Muscle layer of colon (tissue), 2 donors: ENCODE measurements at regions not wholly inside any gene's neighbourhood (a gene's known extent, or its start where the extent isn't known, plus 50 kb on each side); places are given as distances from the start of the nearest gene placed in this dataset.
"Not testable (repeated sequence)": the region's sequence is repeated elsewhere in the genome, so short reads cannot be mapped to it uniquely, and the experiment has no call there.

Experiments used
- H3K27ac ChIP-seq: one replicate; pipeline ENCODE4 v1.7.0; 2013; ENCODE audit warnings: low read depth, mild to moderate bottlenecking, low read length, moderate library complexity
- H3K27me3 ChIP-seq, 2 donors: one replicate each; pipeline ENCODE4 v1.7.0; 2013; ENCODE audit warnings: low read length in 2 of 2, mild to moderate bottlenecking in 2 of 2; ENCODE audit not compliant: insufficient read depth in 2 of 2, control insufficient read depth in 1 of 2
- H3K36me3 ChIP-seq: one replicate; pipeline ENCODE4 v1.7.0; 2013; ENCODE audit warnings: mild to moderate bottlenecking, low read length; ENCODE audit not compliant: insufficient read depth
- H3K4me1 ChIP-seq: one replicate; pipeline ENCODE4 v1.7.0; 2013; ENCODE audit warnings: mild to moderate bottlenecking, low read length; ENCODE audit not compliant: insufficient read depth
- H3K4me3 ChIP-seq, 2 donors: one replicate each; pipeline ENCODE4 v1.7.0; 2013; ENCODE audit warnings: low read length in 2 of 2, low read depth in 1 of 2, mild to moderate bottlenecking in 1 of 2, moderate library complexity in 1 of 2
- H3K9ac ChIP-seq: one replicate; pipeline ENCODE4 v1.7.0; 2013; ENCODE audit warnings: low read length
- H3K9me3 ChIP-seq: one replicate; pipeline ENCODE4 v1.7.0; 2013; ENCODE audit warnings: mild to moderate bottlenecking, low read length
- donor health status: abdominal sarcoma.
- donor health status: Adenocarcinoma of cecum.

GRCh38 chr16:59878999-59879398 is 1144.9 kb upstream of the GOT2 start:
- H3K27ac ChIP-seq = no peak overlapping the region
- H3K4me1 ChIP-seq = no peaks in the 10 kb centered on the region
- no peak overlapping the region for H3K4me3 ChIP-seq
- no peaks in the 10 kb centered on the region for H3K27me3 ChIP-seq
- H3K9ac ChIP-seq = no peak overlapping the region
- no peaks in the 10 kb centered on the region for H3K9me3 ChIP-seq
- H3K36me3 ChIP-seq = no peaks in the 10 kb centered on the region

GRCh38 chr16:59878479-59878878 is 1144.4 kb upstream of the GOT2 start:
- no peaks in the 10 kb centered on the region for H3K9me3 ChIP-seq
- H3K36me3 ChIP-seq = no peaks in the 10 kb centered on the region
- no peaks in the 10 kb centered on the region for H3K4me1 ChIP-seq
- no peak overlapping the region for H3K27ac ChIP-seq
- no peak overlapping the region for H3K4me3 ChIP-seq
- H3K9ac ChIP-seq = no peak overlapping the region
- no peaks in the 10 kb centered on the region for H3K27me3 ChIP-seq

GRCh38 chr16:59864981-59865666 is 1131.0 kb upstream of the GOT2 start:
- Histone ChIP-seq H3K4me1 (no peaks in the 10 kb centered on the region), H3K36me3 (no peaks in the 10 kb centered on the region), H3K4me3 (no peak overlapping the region), H3K9me3 (no peaks in the 10 kb centered on the region), H3K27ac (no peak overlapping the region), H3K27me3 (no peaks in the 10 kb centered on the region), H3K9ac (no peak overlapping the region)

- H3K9me3 ChIP-seq = no peaks in the 10 kb centered on the region
- no peak overlapping the region for H3K4me3 ChIP-seq
- no peaks in the 10 kb centered on the region for H3K4me1 ChIP-seq
- H3K27me3 ChIP-seq = no peaks in the 10 kb centered on the region
- H3K27ac ChIP-seq = no peak overlapping the region
- H3K36me3 ChIP-seq = no peaks in the 10 kb centered on the region
- no peak overlapping the region for H3K9ac ChIP-seq
Observed at GRCh38 chr16:59859676-59860402, 1125.7 kb upstream of the GOT2 start.

GRCh38 chr16:59854846-59855439 is 1120.8 kb upstream of the GOT2 start:
- Histone ChIP-seq H3K9me3 (no peaks in the 10 kb centered on the region), H3K27ac (no peak overlapping the region), H3K9ac (no peak overlapping the region)

GRCh38 chr16:59849716-59850115 is 1115.6 kb upstream of the GOT2 start:
- Histone ChIP-seq H3K36me3 (no peaks in the 10 kb centered on the region), H3K4me1 (peaks cover 10% of the 10 kb centered on the region), H3K9ac (no peak overlapping the region), H3K27me3 (no peaks in the 10 kb centered on the region), H3K27ac (no peak overlapping the region), H3K9me3 (no peaks in the 10 kb centered on the region), H3K4me3 (no peak overlapping the region)

More at GRCh38 chr16:59854846-59855439, 1120.8 kb upstream of the GOT2 start:
- Histone ChIP-seq H3K4me3 (no peak overlapping the region), H3K4me1 (no peaks in the 10 kb centered on the region), H3K27me3 (no peaks in the 10 kb centered on the region), H3K36me3 (no peaks in the 10 kb centered on the region)

GRCh38 chr16:59848296-59848695 is 1114.2 kb upstream of the GOT2 start:
- Histone ChIP-seq H3K9me3 (peaks cover 3% of the 10 kb centered on the region), H3K4me1 (peaks cover 10% of the 10 kb centered on the region), H3K27ac (no peak overlapping the region), H3K36me3 (no peaks in the 10 kb centered on the region), H3K4me3 (no peak overlapping the region), H3K9ac (no peak overlapping the region), H3K27me3 (no peaks in the 10 kb centered on the region)

- Histone ChIP-seq H3K27me3 (no peaks in the 10 kb centered on the region), H3K9me3 (peaks cover 5% of the 10 kb centered on the region), H3K27ac (no peak overlapping the region), H3K36me3 (no peaks in the 10 kb centered on the region), H3K4me3 (no peak overlapping the region), H3K4me1 (no peaks in the 10 kb centered on the region), H3K9ac (no peak overlapping the region)
Observed at GRCh38 chr16:59840169-59840568, 1106.1 kb upstream of the GOT2 start.

GRCh38 chr16:59826767-59827166 is 1092.7 kb upstream of the GOT2 start:
- Histone ChIP-seq H3K9ac (no peak overlapping the region), H3K4me1 (no peaks in the 10 kb centered on the region), H3K27ac (no peak overlapping the region), H3K4me3 (no peak overlapping the region), H3K9me3 (no peaks in the 10 kb centered on the region), H3K36me3 (no peaks in the 10 kb centered on the region), H3K27me3 (no peaks in the 10 kb centered on the region)

GRCh38 chr16:59809488-59809887 is 1075.4 kb upstream of the GOT2 start:
- not testable (repeated sequence) for H3K4me3 ChIP-seq, H3K27me3 ChIP-seq, H3K9ac ChIP-seq, H3K27ac ChIP-seq, H3K9me3 ChIP-seq, H3K4me1 ChIP-seq, H3K36me3 ChIP-seq

- Histone ChIP-seq H3K4me3 (no peak overlapping the region), H3K27me3 (no peaks in the 10 kb centered on the region), H3K9me3 (no peaks in the 10 kb centered on the region), H3K27ac (no peak overlapping the region), H3K9ac (no peak overlapping the region), H3K4me1 (no peaks in the 10 kb centered on the region), H3K36me3 (no peaks in the 10 kb centered on the region)
Observed at GRCh38 chr16:59783191-59783590, 1049.1 kb upstream of the GOT2 start.
